DOHH2 (cell line): ENCODE measurements at regions not wholly inside any gene's neighbourhood (a gene's known extent, or its start where the extent isn't known, plus 50 kb on each side); places are given as distances from the start of the nearest gene placed in this dataset.

Source experiments
- H3F3A ChIP-seq: fragments of 200-600 bp; sonication (generic), shearing (Covaris generic); 2 replicates; pipeline ENCODE4 v1.6.0; 2016; ENCODE audit warnings: antibody characterized with exemption, mild to moderate bottlenecking; ENCODE audit not compliant: control insufficient read depth, insufficient read depth
- H3K27ac ChIP-seq: fragments of 200-600 bp; sonication (generic); 2 replicates; pipeline ENCODE4 v1.5.1; 2014; ENCODE audit warnings: low read depth, mild to moderate bottlenecking, low read length, moderate library complexity
- H3K27me3 ChIP-seq: fragments of 200-600 bp; sonication (generic); 2 replicates; pipeline ENCODE4 v1.6.1; 2014; ENCODE audit warnings: mild to moderate bottlenecking, low read length, mixed read lengths; ENCODE audit not compliant: control insufficient read depth
- H3K36me3 ChIP-seq: fragments of 200-600 bp; sonication (generic); 2 replicates; pipeline ENCODE4 v1.6.1; 2014; ENCODE audit warnings: mild to moderate bottlenecking, low read length, moderate library complexity, mixed read lengths; ENCODE audit not compliant: control insufficient read depth
- H3K4me1 ChIP-seq: fragments of 200-600 bp; sonication (generic); 2 replicates; pipeline ENCODE4 v1.6.1; 2014; ENCODE audit warnings: mild to moderate bottlenecking, low read length, mixed read lengths; ENCODE audit not compliant: control insufficient read depth
- H3K4me2 ChIP-seq: fragments of 200-600 bp; sonication (generic); 2 replicates; pipeline ENCODE4 v1.6.0; 2014; ENCODE audit warnings: mild to moderate bottlenecking, low read length, moderate library complexity
- H3K4me3 ChIP-seq: fragments of 200-600 bp; sonication (generic); 2 replicates; pipeline ENCODE4 v1.5.1; 2014; ENCODE audit warnings: mild to moderate bottlenecking, low read length, mixed read lengths
- H3K79me2 ChIP-seq: fragments of 200-600 bp; sonication (generic); 2 replicates; pipeline ENCODE4 v1.6.1; 2014; ENCODE audit warnings: mild to moderate bottlenecking, low read length, mixed read lengths; ENCODE audit not compliant: control insufficient read depth
- H3K9me2 ChIP-seq: fragments of 200-600 bp; sonication (generic); replicated peaks from 2 replicates; pipeline ENCODE4 v1.6.1; 2014; ENCODE audit warnings: mild to moderate bottlenecking, low read length, mixed read lengths; ENCODE audit not compliant: control insufficient read depth
- H3K9me3 ChIP-seq: fragments of 200-600 bp; sonication (generic); 2 replicates; pipeline ENCODE4 v1.6.1; 2014; ENCODE audit warnings: antibody characterized with exemption, low read length, mixed read lengths; ENCODE audit not compliant: control insufficient read depth, insufficient read depth
- H4K20me1 ChIP-seq: fragments of 200-600 bp; sonication (generic); 2 replicates; pipeline ENCODE4 v1.6.0; 2014; ENCODE audit warnings: low read depth, mild to moderate bottlenecking, antibody characterized with exemption, low read length, moderate library complexity; ENCODE audit not compliant: control insufficient read depth, insufficient read depth
- EZH2phosphoT487 ChIP-seq: fragments of 200-600 bp; sonication (generic); IDR thresholded peaks from 2 replicates; pipeline ENCODE4 v1.6.1; 2017; ENCODE audit warnings: borderline replicate concordance, mild to moderate bottlenecking, antibody characterized with exemption, low read length, moderate library complexity, mixed read lengths
- TF ChIP-seq, protein P1 (sequence below): fragments of 200-600 bp; sonication (generic); IDR thresholded peaks from one replicate; pipeline ENCODE4 v1.5.1; 2014; ENCODE audit warnings: antibody characterized with exemption, mild to moderate bottlenecking, low read depth, low read length; ENCODE audit not compliant: poor library complexity, severe bottlenecking

DNA sequence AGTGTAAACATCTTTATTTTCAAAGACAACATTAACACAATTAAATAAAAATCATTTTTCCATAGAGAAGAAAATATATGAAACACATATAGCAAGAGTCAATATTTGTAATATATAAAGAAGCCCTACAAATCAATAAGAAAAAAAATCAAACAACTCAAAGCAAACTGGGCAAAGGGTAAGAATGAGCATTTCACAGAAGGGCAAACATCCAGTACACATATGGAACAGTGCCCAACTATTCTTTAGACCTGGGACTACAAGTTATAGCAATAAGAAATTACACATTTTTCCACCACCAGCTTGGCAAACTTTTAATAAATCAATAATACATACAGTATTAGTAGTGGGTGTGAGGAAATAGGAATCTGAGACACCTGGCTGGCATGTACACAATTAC, 324.1 kb downstream of the CYP26B1 start:
- H3K4me2 ChIP-seq = no peak overlapping the region
- TF ChIP-seq, protein P1, sequence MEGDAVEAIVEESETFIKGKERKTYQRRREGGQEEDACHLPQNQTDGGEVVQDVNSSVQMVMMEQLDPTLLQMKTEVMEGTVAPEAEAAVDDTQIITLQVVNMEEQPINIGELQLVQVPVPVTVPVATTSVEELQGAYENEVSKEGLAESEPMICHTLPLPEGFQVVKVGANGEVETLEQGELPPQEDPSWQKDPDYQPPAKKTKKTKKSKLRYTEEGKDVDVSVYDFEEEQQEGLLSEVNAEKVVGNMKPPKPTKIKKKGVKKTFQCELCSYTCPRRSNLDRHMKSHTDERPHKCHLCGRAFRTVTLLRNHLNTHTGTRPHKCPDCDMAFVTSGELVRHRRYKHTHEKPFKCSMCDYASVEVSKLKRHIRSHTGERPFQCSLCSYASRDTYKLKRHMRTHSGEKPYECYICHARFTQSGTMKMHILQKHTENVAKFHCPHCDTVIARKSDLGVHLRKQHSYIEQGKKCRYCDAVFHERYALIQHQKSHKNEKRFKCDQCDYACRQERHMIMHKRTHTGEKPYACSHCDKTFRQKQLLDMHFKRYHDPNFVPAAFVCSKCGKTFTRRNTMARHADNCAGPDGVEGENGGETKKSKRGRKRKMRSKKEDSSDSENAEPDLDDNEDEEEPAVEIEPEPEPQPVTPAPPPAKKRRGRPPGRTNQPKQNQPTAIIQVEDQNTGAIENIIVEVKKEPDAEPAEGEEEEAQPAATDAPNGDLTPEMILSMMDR = no peak
- TF ChIP-seq EZH2phosphoT487 = no peak
- H3K9me2 ChIP-seq = no peaks in the 10 kb centered on the region
- H3K27ac ChIP-seq = no peak overlapping the region
- H3K79me2 ChIP-seq = no peaks in the 10 kb centered on the region
- no peaks in the 10 kb centered on the region for H3K4me1 ChIP-seq
- 0 out of 2 replicates have a peak, but pooled peaks cover 2% of the 10 kb centered on the region for H3K27me3 ChIP-seq
- H3F3A ChIP-seq = no peaks in the 10 kb centered on the region
- H4K20me1 ChIP-seq = no peaks in the 10 kb centered on the region
- no peak overlapping the region for H3K4me3 ChIP-seq
- no peaks in the 10 kb centered on the region for H3K36me3 ChIP-seq
- no peaks in the 10 kb centered on the region for H3K9me3 ChIP-seq

DNA sequence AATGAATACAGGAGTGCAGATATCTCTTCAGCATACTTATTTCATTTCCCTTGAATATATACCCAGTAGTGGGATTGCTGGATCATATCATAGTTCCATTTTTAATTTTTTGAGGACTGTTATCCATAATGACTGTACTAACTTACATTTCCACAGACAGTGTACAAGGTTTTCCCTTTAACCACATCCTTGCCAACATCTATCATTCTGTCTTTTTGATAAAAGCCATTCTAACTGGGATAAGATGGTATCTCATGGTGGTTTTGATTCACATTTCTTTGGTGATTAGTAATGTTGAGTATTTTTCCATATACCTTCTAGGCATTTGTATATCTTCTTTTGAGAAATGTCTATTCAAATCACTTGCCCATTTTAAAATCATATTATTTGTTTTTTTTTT, 325.2 kb downstream of the CYP26B1 start:
- H3K9me3 ChIP-seq = no peaks in the 10 kb centered on the region
- no peak overlapping the region for H3K27ac ChIP-seq
- H3K36me3 ChIP-seq = no peaks in the 10 kb centered on the region
- H3K4me1 ChIP-seq = no peaks in the 10 kb centered on the region
- no peaks in the 10 kb centered on the region for H4K20me1 ChIP-seq
- H3K9me2 ChIP-seq = no peaks in the 10 kb centered on the region
- no peaks in the 10 kb centered on the region for H3F3A ChIP-seq
- H3K27me3 ChIP-seq = 0 out of 2 replicates have a peak, but pooled peaks cover 2% of the 10 kb centered on the region
- H3K4me2 ChIP-seq = no peak overlapping the region
- TF ChIP-seq, protein P1 = no peak
- no peak for TF ChIP-seq EZH2phosphoT487
- no peak overlapping the region for H3K4me3 ChIP-seq
- no peaks in the 10 kb centered on the region for H3K79me2 ChIP-seq

DNA sequence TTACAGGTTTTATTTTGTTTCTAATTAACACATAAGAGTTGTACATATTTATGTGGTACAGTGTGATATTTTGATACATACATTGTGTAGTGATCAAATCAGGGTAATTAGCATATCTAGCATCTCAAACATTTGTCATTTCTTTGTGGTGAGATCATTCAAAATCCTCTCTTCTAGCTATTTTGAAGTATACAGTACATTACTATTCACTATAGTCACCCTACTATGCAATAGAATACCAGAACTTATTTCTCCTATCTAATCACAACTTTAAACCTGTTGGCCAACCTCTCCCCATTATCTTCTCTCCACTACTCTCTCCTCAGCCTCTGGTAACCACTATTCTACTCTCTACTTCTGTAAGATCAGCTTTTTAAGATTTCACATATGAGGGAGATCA, 325.8 kb downstream of the CYP26B1 start:
- Histone ChIP-seq H3K9me2 (no peaks in the 10 kb centered on the region), H4K20me1 (no peaks in the 10 kb centered on the region), H3K27me3 (0 out of 2 replicates have a peak, but pooled peaks cover 2% of the 10 kb centered on the region), H3K27ac (no peak overlapping the region), H3K4me2 (no peak overlapping the region), H3K4me3 (no peak overlapping the region), H3K4me1 (no peaks in the 10 kb centered on the region), H3K79me2 (no peaks in the 10 kb centered on the region), H3F3A (no peaks in the 10 kb centered on the region), H3K9me3 (no peaks in the 10 kb centered on the region), H3K36me3 (no peaks in the 10 kb centered on the region)
- TF ChIP-seq EZH2phosphoT487 = no peak
- TF ChIP-seq, protein P1 = no peak
